NT2/D1 (cell line): ENCODE measurements at regions not wholly inside any gene's neighbourhood (a gene's known extent, or its start where the extent isn't known, plus 50 kb on each side); places are given as distances from the start of the nearest gene placed in this dataset.

Source experiments
- SUZ12 ChIP-seq: IDR thresholded peaks from 2 replicates; pipeline ENCODE4 v1.6.1; 2011; ENCODE audit not compliant: insufficient read length, insufficient read depth; ENCODE audit errors: extremely low read depth
- ZNF274 ChIP-seq: IDR thresholded peaks from 2 replicates; pipeline ENCODE4 v1.6.1; 2011; ENCODE audit warnings: mild to moderate bottlenecking, low read depth, low read length

GRCh38 chr20:40565682-40566040 lies 123.4 kb downstream of the MAFB start:
- no peak for TF ChIP-seq SUZ12
- no peak for TF ChIP-seq ZNF274
